ENCODE measurements at regions not wholly inside any gene's neighbourhood (a gene's known extent, or its start where the extent isn't known, plus 50 kb on each side); places are given as distances from the start of the nearest gene placed in this dataset.

- no peak for DNase-seq
- intact Hi-C loops (cut with micrococcal nuclease): no loop called here
- Mint-ChIP-seq H3K9me3 (peaks cover 2% of the 10 kb centered on the region), H3K36me3 (ENCODE audit: low read depth) (no peaks in the 10 kb centered on the region), H3K4me1 (no peaks in the 10 kb centered on the region), H3K27me3 (no peaks in the 10 kb centered on the region), H3K4me3 (no peak overlapping the region), H3K27ac (no peak overlapping the region)
- no peak for TF ChIP-seq CTCF (IDR thresholded peaks at IDR 0.05)
- ATAC-seq (ENCODE audit: low read depth): no peak
- CTCF ChIA-PET: no interaction called here
- POLR2A ChIA-PET: no interaction called here
These were observed 218.3 kb upstream of the NRIP1 start for GRCh38 chr21:15283138-15283537.

- H3K4me3 Mint-ChIP-seq: no peak overlapping the region
- no peaks in the 10 kb centered on the region for H3K36me3 Mint-ChIP-seq (ENCODE audit: low read depth)
- intact Hi-C loops (cut with micrococcal nuclease): no loop called here
- H3K27ac Mint-ChIP-seq: no peak overlapping the region
- no peak for TF ChIP-seq CTCF (IDR thresholded peaks at IDR 0.05)
- CTCF ChIA-PET: no interaction called here
- no peaks in the 10 kb centered on the region for H3K4me1 Mint-ChIP-seq
- POLR2A ChIA-PET: no interaction called here
- peaks cover 2% of the 10 kb centered on the region for H3K9me3 Mint-ChIP-seq
- no peak for DNase-seq
- no peak for ATAC-seq (ENCODE audit: low read depth)
- H3K27me3 Mint-ChIP-seq: no peaks in the 10 kb centered on the region
These were observed 219.0 kb upstream of the NRIP1 start for GRCh38 chr21:15283789-15284188.

GRCh38 chr21:15285556-15285955 lies 220.8 kb upstream of the NRIP1 start:
- POLR2A ChIA-PET: no interaction called here

DNA sequence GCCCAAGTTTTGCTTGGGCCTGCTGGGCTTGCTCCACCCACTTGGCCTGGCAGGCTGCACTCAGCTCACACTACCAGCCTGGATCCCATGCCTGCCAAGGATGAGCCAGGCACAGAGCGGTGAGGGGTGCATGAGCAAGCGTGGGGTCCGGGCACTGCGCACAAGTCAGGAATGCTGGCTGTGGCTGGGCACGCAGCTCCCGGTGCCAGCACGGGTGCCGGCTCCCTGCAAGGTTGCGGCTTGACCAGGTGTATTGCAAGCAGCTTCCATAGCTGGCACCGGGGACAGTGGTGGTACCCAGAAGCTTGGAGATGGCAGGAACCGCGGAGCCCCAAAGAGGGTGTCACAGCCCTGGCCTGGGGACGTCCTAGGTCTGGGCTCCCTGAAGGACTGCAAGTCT lies 224.4 kb upstream of the NRIP1 start:
- no peak for TF ChIP-seq CTCF (IDR thresholded peaks at IDR 0.05)
- Mint-ChIP-seq H3K4me1 (no peaks in the 10 kb centered on the region), H3K36me3 (ENCODE audit: low read depth) (no peaks in the 10 kb centered on the region), H3K27me3 (no peaks in the 10 kb centered on the region), H3K4me3 (no peak overlapping the region), H3K9me3 (no peaks in the 10 kb centered on the region), H3K27ac (no peak overlapping the region)
- no peak for ATAC-seq (ENCODE audit: low read depth)
- intact Hi-C loops (cut with micrococcal nuclease): no loop called here
- no peak for DNase-seq
- ChIA-PET POLR2A (no interaction called here), CTCF (no interaction called here)

More at GRCh38 chr21:15285556-15285955, 220.8 kb upstream of the NRIP1 start:
- no peak for DNase-seq
- Mint-ChIP-seq H3K27me3 (no peaks in the 10 kb centered on the region), H3K27ac (no peak overlapping the region), H3K4me3 (no peak overlapping the region), H3K9me3 (peaks cover 2% of the 10 kb centered on the region), H3K4me1 (no peaks in the 10 kb centered on the region), H3K36me3 (ENCODE audit: low read depth) (no peaks in the 10 kb centered on the region)
- TF ChIP-seq CTCF (IDR thresholded peaks at IDR 0.05): no peak
- CTCF ChIA-PET: no interaction called here
- ATAC-seq (ENCODE audit: low read depth): no peak
- intact Hi-C loops (cut with micrococcal nuclease): no loop called here

- no peaks in the 10 kb centered on the region for H3K4me1 Mint-ChIP-seq
- CTCF ChIA-PET: no interaction called here
- H3K27me3 Mint-ChIP-seq: no peaks in the 10 kb centered on the region
- H3K9me3 Mint-ChIP-seq: no peaks in the 10 kb centered on the region
- no peak for DNase-seq
- no peaks in the 10 kb centered on the region for H3K36me3 Mint-ChIP-seq (ENCODE audit: low read depth)
- no peak for ATAC-seq (ENCODE audit: low read depth)
- no peak for TF ChIP-seq CTCF (IDR thresholded peaks at IDR 0.05)
- no peak overlapping the region for H3K27ac Mint-ChIP-seq
- intact Hi-C loops (cut with micrococcal nuclease): loop anchor here (10.0 kb wide), 1 partner anchor 425 kb away; no protein-coding TSS in a partner anchor
- no peak overlapping the region for H3K4me3 Mint-ChIP-seq
- POLR2A ChIA-PET: no interaction called here
These were observed 225.4 kb upstream of the NRIP1 start for GRCh38 chr21:15289896-15290841.

All from activated B cell treated with CpG ODN at 0.5 μM for 24 hours (primary cell).